Lung (tissue), 11 donors: ENCODE measurements at regions not wholly inside any gene's neighbourhood (a gene's known extent, or its start where the extent isn't known, plus 50 kb on each side); places are given as distances from the start of the nearest gene placed in this dataset.

Experiments used
- ATAC-seq: fragments of 200-7000 bp; cut with Tn5 transposase; one replicate; pipeline ENCODE4 v1.9.1; 2020; ENCODE audit warnings: moderate number of reproducible peaks; ENCODE audit not compliant: insufficient read depth, low FRiP score
- DNase-seq, 3 donors: peaks; one replicate each; pipeline ENCODE4 v3.0.0-alpha.2; 2013 to 2017
- H3K27ac ChIP-seq, 2 donors: one replicate each; pipeline ENCODE4 v1.5.1; 2013; ENCODE audit warnings: mild to moderate bottlenecking in 2 of 2, moderate library complexity in 2 of 2, control low read depth in 1 of 2, inconsistent platforms in 1 of 2, low read depth in 1 of 2, low read length in 1 of 2
- H3K27me3 ChIP-seq, 3 donors: one replicate each; pipeline ENCODE4 v1.5.1; 2013; ENCODE audit warnings: low read length in 2 of 3; ENCODE audit not compliant: control insufficient read depth in 3 of 3, insufficient read depth in 3 of 3
- H3K36me3 ChIP-seq, 4 donors: one replicate each; pipeline ENCODE4 v1.5.1; 2013; ENCODE audit warnings: low read length in 4 of 4, mild to moderate bottlenecking in 1 of 4, moderate library complexity in 1 of 4; ENCODE audit not compliant: control insufficient read depth in 4 of 4, insufficient read depth in 4 of 4
- H3K4me1 ChIP-seq, 5 donors: one replicate each; pipeline ENCODE4 v1.5.1; 2013; ENCODE audit warnings: low read length in 5 of 5, mild to moderate bottlenecking in 2 of 5, moderate library complexity in 1 of 5; ENCODE audit not compliant: control insufficient read depth in 5 of 5, insufficient read depth in 5 of 5
- H3K4me3 ChIP-seq: one replicate; pipeline ENCODE4 v1.5.1; 2013; ENCODE audit warnings: mild to moderate bottlenecking, control low read depth, moderate library complexity
- H3K9ac ChIP-seq, 2 donors: one replicate each; pipeline ENCODE4 v1.5.1; 2013; ENCODE audit warnings: low read length in 2 of 2, control low read depth in 1 of 2; ENCODE audit not compliant: insufficient read depth in 1 of 2
- H3K9me3 ChIP-seq, 4 donors: one replicate each; pipeline ENCODE4 v1.5.1; 2013; ENCODE audit warnings: low read length in 3 of 4, mild to moderate bottlenecking in 1 of 4, moderate library complexity in 1 of 4; ENCODE audit not compliant: control insufficient read depth in 4 of 4, insufficient read depth in 3 of 4
- WGBS, 2 donors: extraction: QIAGEN DNeasy Blood & Tissue Kit; methylation state at CpG; one replicate each; pipeline ENCODE4 v1.1.7; 2013; 5-methylcytosine and 5-hydroxymethylcytosine counted together
- TF ChIP-seq, protein P1 (sequence below): IDR thresholded peaks from 2 replicates; pipeline ENCODE4 v1.5.1; 2012; ENCODE audit warnings: mild to moderate bottlenecking; ENCODE audit errors: control extremely low read depth, extremely low read depth
- donor health status: control.
- donor health status: control.
- donor health status: Bipolar disorder and iron deficiency.
- donor health status: healthy.
- donor health status: DM: yes; HTN: yes; CAD: no.

DNA sequence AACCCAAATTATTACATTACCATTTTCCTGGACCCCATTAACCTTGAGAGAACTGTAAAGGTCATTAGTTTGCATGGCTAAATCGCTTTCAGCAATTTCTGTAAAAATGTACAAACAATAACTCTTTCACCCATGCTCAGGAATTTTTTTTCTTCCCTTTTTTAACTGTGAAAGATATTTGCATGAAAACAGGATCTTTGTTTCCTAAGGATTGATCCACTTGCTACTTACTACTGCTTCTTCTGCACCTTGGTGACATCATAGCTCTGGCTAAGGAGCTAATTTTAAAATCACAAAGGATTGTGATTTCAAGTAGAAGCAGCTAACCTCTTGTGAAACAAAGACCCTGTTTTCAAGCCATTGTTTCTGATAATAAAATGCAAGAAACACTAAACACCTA lies 274.6 kb upstream of the ESRRG start:
- H3K4me1 ChIP-seq, result no peaks in the 10 kb centered on the region
- no peaks in the 10 kb centered on the region for H3K36me3 ChIP-seq
- no peak overlapping the region for H3K27ac ChIP-seq
- H3K27me3 ChIP-seq, result no peaks in the 10 kb centered on the region
- ATAC-seq (no peak), DNase-seq (no peak)
- no peak overlapping the region for H3K9ac ChIP-seq
- 81 to 82% methylated on average over 1 of the region's 1 CpG for WGBS, 2 donors
- TF ChIP-seq, protein P1, sequence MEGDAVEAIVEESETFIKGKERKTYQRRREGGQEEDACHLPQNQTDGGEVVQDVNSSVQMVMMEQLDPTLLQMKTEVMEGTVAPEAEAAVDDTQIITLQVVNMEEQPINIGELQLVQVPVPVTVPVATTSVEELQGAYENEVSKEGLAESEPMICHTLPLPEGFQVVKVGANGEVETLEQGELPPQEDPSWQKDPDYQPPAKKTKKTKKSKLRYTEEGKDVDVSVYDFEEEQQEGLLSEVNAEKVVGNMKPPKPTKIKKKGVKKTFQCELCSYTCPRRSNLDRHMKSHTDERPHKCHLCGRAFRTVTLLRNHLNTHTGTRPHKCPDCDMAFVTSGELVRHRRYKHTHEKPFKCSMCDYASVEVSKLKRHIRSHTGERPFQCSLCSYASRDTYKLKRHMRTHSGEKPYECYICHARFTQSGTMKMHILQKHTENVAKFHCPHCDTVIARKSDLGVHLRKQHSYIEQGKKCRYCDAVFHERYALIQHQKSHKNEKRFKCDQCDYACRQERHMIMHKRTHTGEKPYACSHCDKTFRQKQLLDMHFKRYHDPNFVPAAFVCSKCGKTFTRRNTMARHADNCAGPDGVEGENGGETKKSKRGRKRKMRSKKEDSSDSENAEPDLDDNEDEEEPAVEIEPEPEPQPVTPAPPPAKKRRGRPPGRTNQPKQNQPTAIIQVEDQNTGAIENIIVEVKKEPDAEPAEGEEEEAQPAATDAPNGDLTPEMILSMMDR, result no peak
- H3K9me3 ChIP-seq, result no peaks in the 10 kb centered on the region
- no peak overlapping the region for H3K4me3 ChIP-seq

DNA sequence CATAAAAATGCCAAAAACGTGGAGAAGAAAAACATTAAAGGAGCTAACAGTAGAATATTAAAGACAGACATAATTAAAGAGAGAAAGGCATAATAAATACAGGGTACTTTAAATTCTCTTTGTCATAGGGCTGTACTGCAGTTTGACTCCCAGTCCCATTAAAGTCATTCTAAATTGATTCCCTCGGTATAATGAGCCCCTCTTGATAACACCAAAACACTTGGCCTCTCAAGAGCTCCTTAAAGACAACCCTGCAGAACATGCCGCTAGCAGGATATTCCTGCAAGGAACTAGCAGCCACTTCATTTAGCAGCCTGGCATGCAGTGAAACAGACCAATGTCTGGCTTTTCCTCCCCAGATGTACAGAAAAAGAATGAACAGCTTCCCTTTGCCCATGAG lies 273.8 kb upstream of the ESRRG start:
- TF ChIP-seq, protein P1, result no peak
- H3K4me1 ChIP-seq, result no peaks in the 10 kb centered on the region
- no peak overlapping the region for H3K4me3 ChIP-seq
- no peaks in the 10 kb centered on the region for H3K27me3 ChIP-seq
- DNase-seq (peak; percentile 2 to 13 (median 13)), ATAC-seq (no peak)
- H3K9ac ChIP-seq, result no peak overlapping the region
- H3K36me3 ChIP-seq, result no peaks in the 10 kb centered on the region
- 40 to 66% methylated on average over 3 of the region's 3 CpGs for WGBS, 2 donors
- no peak overlapping the region for H3K27ac ChIP-seq
- H3K9me3 ChIP-seq, result no peaks in the 10 kb centered on the region

DNA sequence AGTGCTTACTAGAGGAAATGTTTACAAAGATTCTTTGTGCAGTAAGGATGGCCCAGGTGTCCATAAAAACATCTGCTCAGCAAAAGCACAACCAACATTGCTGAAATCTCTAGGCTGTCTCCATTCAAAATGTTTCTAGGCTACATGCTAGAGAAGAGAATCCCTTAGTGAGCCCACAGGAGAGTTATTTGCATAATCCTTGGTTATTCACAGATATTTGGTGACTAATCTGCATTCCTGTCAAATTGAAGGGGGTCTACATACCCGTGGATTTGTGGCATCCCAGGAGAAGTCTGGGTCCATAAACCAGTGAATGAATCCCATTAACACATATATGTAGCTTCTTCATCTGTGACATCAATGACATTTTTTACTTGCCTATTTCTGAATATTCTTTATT lies 261.3 kb upstream of the ESRRG start:
- TF ChIP-seq, protein P1, result no peak
- no peak for ATAC-seq
- 31 to 33% methylated on average over 1 of the region's 1 CpG for WGBS, 2 donors

DNA sequence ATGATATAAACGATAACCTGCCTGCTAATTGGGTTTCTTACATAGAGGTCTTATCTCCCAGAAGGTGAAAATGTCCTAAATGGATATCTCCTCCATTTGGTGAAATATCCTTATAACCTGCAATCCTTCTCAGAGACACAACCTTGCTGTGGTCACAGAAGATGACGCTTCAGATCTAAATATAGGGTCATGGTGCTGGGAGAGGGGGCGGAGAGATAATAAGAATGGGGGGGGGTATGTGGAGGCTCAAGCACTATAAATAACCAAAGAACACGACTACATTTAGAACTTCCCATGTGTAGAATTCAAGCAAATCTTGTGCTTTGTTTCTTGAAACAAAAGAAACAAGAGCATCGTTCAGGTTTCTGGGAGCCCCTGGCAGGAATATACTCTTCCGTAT lies 260.6 kb upstream of the ESRRG start:
- no peak overlapping the region for H3K9ac ChIP-seq
- TF ChIP-seq, protein P1, result no peak
- H3K27me3 ChIP-seq, result no peaks in the 10 kb centered on the region
- ATAC-seq, result no peak
- H3K4me1 ChIP-seq, result peaks cover 0 to 3% (median 0%) of the 10 kb centered on the region in 5 donors
- H3K27ac ChIP-seq, result no peak overlapping the region
- WGBS, 2 donors, result 79% methylated on average over 6 of the region's 6 CpGs
- no peaks in the 10 kb centered on the region for H3K9me3 ChIP-seq
- H3K36me3 ChIP-seq, result no peaks in the 10 kb centered on the region
- H3K4me3 ChIP-seq, result no peak overlapping the region
- DNase-seq, result no peak

More for the DNA sequence above, 261.3 kb upstream of the ESRRG start:
- no peak overlapping the region for H3K4me3 ChIP-seq
- H3K27me3 ChIP-seq, result no peaks in the 10 kb centered on the region
- H3K9me3 ChIP-seq, result no peaks in the 10 kb centered on the region
- no peak for DNase-seq
- no peak overlapping the region for H3K9ac ChIP-seq
- no peak overlapping the region for H3K27ac ChIP-seq
- no peaks in the 10 kb centered on the region for H3K36me3 ChIP-seq
- peaks cover 0 to 3% (median 0%) of the 10 kb centered on the region in 5 donors for H3K4me1 ChIP-seq
